GM19035 (cell line): ENCODE measurements at regions not wholly inside any gene's neighbourhood (a gene's known extent, or its start where the extent isn't known, plus 50 kb on each side); places are given as distances from the start of the nearest gene placed in this dataset.
"Not testable (repeated sequence)": the region's sequence is repeated elsewhere in the genome, so short reads cannot be mapped to it uniquely, and the experiment has no call there.

Experiments
- ATAC-seq: cut with Tn5 transposase; IDR thresholded peaks from one replicate; pipeline ENCODE4 v1.9.1; 2021; ENCODE audit not compliant: unreplicated experiment

DNA sequence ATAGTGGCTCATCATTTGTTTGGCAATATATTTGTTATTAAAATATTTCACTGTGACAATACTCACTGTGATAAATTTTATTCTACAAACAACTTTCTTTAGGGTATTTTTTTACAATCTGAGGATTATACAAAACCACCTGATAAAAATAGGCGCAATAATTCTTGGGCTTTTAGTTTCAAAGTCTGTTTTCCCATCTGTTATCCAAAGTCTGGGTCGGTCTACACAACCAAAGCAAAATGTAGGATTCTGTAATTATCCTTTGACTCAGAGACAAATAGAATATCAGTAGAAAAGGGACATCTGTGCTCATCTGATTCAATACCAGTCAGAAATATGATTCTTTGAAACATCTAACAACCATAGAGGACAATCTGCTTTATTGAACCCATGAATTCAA lies 271.8 kb upstream of the AMIGO2 start:
- no peak for ATAC-seq

DNA sequence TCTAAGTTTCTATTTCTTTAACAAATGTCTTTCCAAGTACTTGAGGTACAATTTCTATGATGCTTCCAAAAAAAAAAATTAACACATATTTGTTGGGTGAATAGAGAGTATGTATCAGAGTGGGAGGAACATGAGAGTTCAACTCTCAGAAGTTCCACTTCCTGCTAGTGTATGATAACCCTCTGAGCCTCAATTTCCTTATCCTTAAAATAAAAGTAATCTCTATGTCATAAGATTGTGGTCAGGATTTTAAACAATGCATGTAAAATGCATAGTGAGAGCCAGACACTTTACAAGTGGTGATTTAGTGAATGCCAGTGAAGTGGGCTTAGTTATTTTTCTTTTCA lies 270.3 kb upstream of the AMIGO2 start:
- ATAC-seq, result no peak

DNA sequence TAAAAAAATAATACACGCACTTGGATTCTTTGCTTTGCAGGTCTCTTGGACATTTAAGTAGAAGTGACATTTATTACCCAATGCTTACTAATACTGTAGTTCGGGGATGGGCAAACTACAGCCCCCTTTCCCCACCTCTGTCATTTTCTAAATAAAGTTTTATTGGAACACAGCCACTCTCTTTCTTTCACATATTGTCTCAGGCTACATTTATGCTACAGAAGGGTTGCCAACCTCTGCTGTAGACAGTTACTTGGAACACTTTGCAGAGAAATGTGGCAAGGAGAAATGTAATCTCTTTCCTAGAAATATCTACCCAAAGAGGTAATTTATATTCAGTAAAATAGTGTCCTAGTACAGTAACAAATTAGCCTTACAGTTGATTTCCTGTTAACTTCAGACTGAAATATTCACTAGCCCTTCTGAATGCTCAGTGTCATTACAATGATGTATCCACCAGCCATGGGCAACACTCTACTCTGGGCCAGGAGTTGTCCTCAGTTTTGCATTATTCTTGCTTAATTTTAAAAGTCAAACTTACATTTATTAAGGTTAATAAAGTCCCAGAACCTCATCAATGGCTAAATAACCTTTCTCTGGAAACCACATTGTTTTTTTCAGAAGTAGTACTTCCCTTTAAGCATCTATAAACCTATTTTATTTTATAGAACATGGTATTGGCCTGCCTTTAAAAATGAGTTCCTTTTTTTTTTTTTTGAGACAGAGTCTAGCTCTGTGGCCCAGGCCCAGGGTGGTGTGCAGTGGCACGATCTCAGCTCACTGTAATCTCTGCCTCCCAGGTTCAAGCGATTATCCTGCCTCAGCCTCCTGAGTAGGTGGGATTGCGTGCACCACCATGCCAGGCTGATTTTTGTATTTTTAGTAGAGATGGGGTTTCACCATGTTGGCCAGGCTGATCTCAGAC lies 269.6 kb upstream of the AMIGO2 start:
- no peak for ATAC-seq

DNA sequence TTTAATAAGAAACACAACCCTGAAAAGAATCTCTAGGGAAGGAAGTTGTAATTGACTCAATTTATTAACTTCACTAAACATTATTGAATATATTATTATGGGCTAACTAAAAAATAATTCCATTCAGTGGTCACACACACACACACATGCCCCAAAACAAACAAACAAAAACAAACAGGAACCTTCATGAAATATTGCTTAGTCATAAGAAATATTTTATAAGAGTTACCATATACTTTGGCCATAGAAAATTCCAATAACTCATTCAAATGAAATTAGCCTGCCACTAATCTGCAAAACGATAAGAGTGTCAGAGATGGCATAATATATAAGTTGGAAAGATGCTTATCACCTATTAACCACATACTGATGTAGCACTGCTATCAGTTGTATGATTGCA lies 268.4 kb upstream of the AMIGO2 start:
- no peak for ATAC-seq

DNA sequence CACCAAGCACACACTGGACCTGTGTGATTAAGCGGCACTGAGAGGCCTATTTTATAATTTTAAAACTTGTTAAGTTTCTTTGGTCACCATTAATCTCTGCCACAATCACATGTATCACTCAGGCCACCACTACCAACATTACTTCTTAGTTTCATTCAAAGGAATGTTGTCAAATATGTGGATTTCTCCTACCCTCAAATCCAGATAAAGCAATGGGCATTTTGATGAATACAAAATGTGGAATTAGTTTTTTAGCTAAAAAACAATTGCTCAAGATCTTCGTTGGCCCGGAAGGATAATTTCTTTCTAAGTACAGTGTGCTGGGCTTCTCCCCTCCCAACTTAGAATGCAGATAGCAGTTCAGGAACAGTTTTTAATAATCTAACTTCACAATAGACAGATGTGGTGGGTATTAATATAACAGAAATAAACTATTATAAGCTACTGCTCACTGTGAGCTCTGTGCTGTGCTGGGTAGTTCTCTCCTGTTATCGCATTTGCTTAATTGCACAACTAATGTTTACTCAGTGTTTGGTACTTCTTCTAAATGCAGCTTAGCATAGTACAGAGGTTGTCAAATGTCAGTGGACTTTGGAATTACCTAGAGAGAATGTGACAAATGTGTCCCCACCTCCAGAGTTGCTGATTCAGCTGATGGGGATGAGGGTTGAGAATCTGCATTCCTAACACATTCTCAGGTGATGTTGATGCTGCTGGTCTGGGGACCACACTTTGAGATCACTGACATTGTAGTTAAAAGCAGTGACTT lies 266.7 kb upstream of the AMIGO2 start:
- no peak for ATAC-seq

DNA sequence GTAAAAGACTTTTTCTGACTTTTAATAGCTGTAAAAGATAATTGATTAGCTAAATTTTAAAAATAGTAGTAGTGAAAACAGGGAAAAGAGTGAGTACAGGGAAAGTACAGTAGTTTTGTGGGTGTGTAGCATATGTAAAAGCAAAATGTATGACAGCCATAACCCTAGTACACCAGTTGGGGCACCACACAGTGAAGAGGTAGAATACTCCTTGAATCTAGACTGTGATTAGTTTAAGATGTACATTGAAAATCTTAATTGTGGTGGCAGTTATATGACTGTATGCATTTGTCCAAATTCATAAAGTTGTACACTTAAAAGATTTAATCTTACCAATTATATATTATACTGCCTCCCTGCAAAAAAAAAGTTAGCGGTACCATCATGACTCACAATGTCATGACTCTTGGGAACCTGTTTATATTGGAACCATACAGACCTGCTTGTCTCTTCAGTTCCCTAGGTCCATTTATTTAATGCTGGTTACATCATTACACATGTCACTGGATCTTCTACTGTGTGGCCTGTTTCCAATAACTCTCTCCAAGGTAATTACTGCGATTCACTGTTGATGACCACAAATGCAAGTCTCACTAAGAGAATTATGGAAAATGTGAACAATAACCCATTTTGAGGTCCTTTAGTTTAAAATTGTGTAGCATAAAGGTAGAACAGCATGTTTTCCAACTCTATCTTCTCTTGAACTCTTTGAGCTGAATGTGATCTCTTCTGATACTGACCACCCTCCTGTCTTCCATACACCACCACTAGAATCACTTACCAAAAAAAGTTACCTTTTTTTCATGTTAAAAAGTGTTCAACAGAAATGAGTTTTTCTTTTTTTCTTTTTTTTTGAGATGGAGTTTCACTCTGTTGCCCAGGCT lies 264.2 kb upstream of the AMIGO2 start:
- no peak for ATAC-seq

DNA sequence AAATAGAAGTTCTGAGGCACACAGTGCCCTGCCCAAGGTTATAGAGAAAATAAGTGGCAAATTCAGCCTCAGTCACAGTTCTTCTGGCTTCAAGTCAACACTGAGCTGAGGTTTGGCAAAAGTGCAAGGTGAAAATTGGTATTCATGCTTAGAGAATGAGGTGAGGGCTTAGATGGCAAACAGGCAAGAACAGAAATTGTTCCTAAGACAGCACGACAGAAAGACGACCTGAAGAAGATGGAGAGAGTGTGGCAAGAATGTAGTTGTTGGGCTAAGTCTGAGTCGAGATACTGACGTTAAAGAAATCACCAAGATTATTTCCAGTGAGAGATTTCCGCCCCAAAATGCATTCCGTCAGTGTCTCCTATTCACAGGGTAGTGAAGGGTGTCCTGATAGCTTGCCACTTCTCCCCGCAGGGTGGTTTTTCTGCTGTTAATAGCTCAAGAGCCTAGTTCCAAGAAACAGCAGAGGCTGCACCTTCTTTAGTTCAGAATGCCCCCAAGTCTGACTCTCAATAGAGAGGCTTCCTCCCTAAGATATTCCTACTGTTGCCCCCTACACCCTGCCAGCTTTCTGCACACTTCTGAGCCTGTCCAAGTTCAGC lies 260.8 kb upstream of the AMIGO2 start:
- no peak for ATAC-seq

DNA sequence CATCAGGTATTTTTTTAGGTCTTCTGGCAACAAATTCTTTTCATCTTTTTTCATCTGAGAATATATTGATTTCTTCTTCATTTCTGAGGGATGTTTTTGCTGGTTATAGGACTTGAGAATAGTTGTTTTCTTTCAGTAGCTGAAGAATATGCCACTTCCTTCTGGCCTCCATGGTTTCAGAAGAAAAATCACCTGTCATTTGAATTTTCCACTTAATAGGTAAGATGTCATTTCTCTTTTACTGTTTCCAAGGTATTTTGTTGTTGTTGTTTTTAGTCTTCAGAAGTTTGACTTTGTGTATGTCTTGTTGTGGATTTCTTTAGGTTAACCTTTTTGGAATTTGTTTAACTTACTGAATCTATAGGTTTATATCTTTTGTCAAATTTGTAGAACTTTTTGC lies 257.8 kb upstream of the AMIGO2 start:
- no peak for ATAC-seq

DNA sequence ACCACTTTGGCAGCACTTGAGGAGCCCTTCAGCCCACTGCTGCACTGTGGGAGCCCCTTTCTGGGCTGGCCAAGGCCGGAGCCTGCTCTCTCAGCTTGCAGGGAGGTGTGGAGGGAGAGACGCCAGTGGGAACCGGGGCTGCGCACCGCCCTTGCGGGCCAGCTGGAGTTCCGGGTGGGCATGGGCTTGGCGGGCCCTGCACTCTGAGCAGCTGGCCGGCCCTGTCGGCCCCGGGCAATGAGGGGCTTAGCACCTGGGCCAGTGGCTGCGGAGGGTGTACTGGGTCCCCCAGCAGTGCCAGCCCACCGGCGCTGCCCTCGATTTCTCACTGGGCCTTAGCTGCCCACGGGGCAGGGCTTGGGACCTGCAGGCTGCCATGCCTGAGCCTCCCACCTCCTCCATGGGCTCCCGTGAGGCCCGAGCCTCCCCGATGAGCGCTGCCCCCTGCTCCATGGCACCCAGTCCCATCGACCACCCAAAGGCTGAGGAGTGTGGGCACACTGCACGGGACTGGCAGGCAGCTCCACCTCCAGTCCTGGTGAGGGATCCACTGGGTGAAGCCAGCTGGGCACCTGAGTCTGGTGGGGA lies 253.6 kb upstream of the AMIGO2 start:
- not testable (repeated sequence) for ATAC-seq

DNA sequence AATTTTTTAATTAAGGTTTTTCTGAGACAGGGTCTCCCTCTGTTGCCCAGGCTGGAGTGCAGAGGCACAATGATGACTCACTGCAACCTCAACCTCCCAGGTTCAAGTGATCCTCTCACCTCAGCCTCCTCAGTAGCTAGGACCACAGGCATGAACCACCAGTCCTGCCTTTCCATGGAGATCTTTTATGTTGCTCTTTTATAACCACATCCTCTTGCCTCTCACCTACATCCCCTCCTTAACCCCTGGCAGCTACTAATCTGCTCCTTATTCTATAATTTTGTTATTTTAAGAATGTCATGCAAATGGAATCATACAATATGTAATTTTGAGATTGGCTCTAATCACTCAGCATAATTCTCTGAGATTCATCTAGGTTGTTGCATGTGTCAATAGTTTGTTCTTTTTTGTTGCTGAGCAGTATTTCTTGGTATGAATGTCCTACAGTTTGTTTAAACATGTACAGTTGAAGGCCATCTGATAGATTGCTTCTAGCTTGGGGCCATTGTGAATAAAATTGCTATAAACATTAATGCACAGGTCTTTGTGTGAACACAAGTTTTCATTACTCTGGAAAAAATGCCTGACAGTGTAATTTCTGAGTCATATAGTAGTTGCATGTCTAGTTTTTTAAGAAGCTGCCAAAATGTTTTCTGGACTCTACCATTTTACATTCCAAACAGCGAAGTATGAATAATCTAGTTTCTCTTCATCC lies 249.2 kb upstream of the AMIGO2 start:
- ATAC-seq, result no peak

DNA sequence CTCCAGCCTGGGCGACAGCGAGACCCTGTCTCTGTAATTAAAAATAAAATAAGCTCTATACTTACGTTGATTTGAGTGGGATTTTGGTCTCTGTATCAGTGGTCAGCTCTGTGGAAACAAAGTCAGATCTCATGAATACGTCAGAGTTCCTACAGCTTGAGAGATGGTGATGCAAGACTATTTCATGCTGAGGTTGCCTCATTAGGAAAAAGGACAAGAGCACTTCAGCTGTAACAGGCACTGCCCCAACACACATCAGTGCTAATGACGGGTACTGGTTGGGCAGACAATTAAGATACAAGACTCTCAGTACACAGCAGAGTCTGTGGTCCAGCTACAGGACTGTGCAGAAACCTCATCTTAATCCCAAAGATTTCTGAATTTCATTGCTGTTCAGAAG lies 246.4 kb upstream of the AMIGO2 start:
- ATAC-seq, result no peak

DNA sequence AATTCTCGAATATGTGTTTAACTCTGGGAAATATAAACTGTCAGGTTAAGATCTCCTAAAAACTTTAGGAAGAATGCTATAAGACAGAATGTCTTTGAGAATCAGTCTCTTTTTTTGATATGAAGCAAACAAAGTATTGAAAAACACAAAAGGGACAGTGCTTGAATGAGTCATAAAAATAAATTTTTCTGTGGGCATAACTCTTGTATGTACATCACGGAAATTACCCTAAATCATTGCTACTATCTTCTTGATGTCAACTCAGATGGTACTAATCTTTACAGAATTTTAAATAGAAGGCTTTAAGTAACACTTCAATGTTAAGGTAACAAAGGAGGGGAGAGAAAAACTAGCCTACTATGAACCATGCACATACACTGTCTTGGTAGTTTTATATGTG lies 244.0 kb upstream of the AMIGO2 start:
- ATAC-seq, result no peak

DNA sequence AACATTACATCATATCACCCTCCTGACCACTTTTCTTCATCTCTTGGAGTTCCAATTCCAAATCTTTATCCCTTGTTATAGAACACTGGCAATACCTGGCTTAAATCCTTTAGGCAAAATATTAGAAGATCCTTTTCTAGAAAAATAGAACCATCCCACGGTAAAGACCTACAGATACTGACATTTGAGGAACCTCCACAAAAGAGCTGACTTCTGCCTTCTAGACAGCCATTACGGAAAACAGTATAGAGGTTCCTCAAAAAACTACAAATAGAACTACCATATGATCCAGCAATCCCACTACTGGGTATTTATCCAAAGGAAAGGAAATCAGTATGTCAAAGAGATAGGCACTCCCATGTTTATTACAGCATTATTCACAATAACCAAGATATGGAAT lies 241.7 kb upstream of the AMIGO2 start:
- no peak for ATAC-seq

DNA sequence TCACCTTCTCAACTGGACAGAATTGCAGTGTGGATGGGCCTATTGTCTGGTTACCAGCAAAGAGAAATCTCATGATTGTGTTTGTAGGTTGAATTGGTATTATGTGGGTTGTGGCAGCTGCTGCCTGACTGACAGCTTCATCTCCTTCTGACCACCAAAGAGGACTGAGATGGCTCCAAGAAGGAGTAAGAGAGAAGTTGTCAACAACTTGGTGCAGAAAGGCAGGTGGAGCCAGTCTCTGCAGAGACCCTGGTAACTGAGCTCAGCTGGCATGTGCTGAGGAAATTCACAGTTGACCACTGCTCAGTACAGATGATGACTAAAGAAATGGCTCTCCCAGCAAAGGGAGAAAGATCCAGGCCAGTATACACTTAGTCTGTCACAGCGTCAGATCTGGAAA lies 240.0 kb upstream of the AMIGO2 start:
- ATAC-seq, result no peak

DNA sequence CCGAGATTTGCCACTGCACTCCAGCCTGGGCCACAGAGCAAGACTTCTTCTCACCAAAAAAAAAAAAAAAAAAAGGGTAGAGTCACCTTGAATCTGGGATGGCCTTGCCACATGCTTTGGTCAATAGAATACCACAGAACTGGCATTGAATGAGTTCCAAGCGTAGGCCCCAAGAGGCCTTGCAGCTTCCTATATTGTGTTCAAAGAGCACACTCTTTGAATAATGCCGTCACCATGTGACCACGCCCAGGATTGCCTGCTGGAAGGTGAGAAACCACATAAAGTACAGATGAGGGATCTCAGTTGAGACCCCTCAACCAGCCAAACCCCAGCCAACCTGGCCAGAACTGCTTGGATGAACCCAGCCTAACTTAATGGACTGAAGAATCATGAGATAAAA lies 239.2 kb upstream of the AMIGO2 start:
- ATAC-seq, result no peak

DNA sequence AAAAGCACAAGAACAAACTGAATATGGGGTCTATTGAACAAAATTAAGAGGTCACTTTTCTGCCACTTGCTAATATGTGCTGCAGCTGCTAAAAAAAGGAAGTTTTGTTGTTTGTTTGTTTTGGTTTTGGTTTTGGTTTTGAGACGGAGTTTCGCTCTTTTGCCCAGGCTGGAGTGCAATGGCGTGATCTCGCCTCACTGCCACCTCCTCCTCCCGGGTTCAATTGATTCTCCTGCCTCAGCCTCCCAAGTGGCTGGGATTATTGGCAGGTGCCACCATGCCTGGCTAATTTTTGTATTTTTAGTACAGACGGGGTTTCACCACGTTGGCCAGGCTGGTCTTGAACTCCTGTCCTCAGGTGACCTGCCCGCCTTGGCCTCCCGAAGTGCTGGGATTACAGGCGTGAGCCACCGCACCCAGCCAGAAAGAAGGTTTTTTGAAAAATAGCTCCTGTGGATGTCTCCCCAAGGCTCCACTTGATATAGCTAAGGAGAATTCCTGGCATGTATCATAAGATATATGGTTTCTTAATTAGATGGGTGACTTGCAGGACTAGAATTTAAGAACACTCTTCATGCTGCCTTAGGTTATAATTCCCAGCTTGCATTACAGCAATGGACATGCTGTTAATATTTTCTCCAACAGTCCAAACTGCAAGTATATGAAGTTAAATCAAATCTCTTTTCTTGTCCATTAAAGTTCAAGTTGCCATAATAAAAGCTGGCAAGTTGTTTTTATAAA lies 237.6 kb upstream of the AMIGO2 start:
- ATAC-seq, result peak; percentile 50

DNA sequence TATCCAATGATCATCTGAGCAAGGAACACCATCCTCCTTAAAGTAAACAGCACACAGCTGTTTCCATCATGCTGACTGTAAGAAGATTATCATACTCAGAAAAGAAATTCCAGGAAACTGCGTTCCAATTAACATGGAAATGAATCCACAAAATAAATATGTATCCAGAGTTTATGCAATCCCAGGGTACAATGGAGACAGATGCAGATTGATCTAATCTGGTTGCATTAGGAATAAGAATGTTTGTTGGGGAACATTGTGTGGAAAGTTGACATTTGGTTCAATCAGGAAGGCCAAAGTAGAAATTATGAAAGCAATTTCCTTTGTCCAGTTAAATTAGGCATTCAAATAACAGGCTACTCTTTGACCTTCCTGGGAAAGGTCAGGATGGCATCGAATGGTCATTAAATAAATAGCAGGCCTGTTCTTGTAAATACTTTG lies 236.9 kb upstream of the AMIGO2 start:
- no peak for ATAC-seq

DNA sequence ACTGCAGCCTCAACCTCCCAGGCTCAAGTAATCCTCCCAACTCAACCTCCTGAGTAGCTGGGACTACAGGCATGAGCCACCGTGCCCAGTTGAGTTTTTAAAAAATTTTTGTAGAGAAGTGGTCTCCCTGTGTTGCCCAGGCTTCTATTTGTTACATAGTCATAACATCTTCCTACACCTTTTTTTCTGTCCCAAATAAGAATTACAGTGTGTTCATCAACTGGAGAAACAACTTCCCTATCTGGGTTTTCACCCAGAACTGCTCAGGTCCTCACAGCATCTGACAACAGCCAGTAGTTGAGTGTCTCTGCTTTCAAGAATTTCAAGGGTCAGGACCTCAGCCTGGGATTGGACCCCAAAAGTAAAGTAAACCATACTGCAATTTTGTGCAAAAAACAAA lies 235.2 kb upstream of the AMIGO2 start:
- ATAC-seq, result no peak

DNA sequence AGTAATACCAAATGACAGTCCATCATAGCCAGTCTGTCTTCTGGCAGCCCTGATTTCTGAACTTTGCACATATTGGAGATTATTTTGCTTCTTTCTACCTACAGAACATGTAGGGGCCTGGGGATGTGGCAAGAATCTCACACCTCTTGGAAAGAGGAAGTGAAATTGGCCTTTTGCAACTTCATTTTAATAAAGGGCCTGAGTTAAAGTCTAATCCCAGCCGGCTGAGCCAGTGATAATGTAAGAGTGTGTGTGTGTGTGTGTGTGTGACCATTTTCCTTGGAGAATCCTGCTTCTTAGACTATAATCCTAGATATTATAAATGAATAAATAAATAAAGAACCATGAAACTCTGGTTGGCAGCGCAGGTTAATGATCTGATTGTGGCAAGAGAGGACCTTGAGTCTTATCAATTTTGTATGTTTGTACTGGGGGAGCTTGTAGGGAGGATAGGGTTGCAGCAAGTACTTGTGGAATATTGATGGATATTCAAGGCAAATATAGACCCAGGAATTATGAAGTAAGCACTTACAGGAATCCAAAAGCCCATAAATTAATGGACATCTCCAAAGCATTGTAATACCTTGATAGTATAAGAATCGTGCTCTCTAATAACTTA lies 233.2 kb upstream of the AMIGO2 start:
- ATAC-seq, result peak; percentile 92
